ENCODE measurements at regions not wholly inside any gene's neighbourhood (a gene's known extent, or its start where the extent isn't known, plus 50 kb on each side); places are given as distances from the start of the nearest gene placed in this dataset.

DNA sequence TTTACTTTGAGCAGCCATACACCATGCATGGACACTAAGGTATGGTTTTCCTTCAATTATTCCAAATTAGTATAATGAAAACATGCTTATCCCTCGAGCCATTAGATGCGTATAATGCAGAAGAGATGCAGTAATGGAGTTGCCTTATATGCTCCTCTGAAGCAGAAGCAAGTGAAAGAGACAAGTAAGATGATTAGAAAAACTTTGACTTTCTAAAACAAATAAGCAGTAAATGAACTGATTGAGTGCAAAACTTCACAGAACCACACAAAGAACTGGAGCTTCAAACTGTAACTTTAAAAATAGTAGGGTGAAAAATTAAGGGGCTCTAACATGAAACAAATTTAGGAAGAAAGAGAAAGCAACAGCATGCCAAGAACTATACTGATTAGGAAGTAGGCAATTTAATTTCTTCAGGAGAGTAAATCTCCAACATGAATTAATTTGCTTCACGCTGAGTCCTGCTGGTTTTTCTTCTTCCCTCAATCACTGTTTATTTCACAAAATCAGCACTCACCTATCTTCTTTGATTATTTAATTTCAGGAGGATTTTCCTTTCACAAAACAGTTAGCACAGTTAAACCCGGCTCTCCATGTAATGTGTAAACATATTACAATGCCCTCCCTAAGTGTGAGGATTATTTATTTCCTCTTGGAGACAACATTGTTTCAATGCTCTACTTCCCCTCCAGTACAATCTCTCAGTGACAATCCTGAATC is 90.3 kb upstream of the PAM start (continued):
- TF ChIP-seq, protein P1, sequence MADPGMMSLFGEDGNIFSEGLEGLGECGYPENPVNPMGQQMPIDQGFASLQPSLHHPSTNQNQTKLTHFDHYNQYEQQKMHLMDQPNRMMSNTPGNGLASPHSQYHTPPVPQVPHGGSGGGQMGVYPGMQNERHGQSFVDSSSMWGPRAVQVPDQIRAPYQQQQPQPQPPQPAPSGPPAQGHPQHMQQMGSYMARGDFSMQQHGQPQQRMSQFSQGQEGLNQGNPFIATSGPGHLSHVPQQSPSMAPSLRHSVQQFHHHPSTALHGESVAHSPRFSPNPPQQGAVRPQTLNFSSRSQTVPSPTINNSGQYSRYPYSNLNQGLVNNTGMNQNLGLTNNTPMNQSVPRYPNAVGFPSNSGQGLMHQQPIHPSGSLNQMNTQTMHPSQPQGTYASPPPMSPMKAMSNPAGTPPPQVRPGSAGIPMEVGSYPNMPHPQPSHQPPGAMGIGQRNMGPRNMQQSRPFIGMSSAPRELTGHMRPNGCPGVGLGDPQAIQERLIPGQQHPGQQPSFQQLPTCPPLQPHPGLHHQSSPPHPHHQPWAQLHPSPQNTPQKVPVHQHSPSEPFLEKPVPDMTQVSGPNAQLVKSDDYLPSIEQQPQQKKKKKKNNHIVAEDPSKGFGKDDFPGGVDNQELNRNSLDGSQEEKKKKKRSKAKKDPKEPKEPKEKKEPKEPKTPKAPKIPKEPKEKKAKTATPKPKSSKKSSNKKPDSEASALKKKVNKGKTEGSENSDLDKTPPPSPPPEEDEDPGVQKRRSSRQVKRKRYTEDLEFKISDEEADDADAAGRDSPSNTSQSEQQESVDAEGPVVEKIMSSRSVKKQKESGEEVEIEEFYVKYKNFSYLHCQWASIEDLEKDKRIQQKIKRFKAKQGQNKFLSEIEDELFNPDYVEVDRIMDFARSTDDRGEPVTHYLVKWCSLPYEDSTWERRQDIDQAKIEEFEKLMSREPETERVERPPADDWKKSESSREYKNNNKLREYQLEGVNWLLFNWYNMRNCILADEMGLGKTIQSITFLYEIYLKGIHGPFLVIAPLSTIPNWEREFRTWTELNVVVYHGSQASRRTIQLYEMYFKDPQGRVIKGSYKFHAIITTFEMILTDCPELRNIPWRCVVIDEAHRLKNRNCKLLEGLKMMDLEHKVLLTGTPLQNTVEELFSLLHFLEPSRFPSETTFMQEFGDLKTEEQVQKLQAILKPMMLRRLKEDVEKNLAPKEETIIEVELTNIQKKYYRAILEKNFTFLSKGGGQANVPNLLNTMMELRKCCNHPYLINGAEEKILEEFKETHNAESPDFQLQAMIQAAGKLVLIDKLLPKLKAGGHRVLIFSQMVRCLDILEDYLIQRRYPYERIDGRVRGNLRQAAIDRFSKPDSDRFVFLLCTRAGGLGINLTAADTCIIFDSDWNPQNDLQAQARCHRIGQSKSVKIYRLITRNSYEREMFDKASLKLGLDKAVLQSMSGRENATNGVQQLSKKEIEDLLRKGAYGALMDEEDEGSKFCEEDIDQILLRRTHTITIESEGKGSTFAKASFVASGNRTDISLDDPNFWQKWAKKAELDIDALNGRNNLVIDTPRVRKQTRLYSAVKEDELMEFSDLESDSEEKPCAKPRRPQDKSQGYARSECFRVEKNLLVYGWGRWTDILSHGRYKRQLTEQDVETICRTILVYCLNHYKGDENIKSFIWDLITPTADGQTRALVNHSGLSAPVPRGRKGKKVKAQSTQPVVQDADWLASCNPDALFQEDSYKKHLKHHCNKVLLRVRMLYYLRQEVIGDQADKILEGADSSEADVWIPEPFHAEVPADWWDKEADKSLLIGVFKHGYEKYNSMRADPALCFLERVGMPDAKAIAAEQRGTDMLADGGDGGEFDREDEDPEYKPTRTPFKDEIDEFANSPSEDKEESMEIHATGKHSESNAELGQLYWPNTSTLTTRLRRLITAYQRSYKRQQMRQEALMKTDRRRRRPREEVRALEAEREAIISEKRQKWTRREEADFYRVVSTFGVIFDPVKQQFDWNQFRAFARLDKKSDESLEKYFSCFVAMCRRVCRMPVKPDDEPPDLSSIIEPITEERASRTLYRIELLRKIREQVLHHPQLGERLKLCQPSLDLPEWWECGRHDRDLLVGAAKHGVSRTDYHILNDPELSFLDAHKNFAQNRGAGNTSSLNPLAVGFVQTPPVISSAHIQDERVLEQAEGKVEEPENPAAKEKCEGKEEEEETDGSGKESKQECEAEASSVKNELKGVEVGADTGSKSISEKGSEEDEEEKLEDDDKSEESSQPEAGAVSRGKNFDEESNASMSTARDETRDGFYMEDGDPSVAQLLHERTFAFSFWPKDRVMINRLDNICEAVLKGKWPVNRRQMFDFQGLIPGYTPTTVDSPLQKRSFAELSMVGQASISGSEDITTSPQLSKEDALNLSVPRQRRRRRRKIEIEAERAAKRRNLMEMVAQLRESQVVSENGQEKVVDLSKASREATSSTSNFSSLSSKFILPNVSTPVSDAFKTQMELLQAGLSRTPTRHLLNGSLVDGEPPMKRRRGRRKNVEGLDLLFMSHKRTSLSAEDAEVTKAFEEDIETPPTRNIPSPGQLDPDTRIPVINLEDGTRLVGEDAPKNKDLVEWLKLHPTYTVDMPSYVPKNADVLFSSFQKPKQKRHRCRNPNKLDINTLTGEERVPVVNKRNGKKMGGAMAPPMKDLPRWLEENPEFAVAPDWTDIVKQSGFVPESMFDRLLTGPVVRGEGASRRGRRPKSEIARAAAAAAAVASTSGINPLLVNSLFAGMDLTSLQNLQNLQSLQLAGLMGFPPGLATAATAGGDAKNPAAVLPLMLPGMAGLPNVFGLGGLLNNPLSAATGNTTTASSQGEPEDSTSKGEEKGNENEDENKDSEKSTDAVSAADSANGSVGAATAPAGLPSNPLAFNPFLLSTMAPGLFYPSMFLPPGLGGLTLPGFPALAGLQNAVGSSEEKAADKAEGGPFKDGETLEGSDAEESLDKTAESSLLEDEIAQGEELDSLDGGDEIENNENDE (IDR thresholded peaks at IDR 0.05; ENCODE audit: insufficient replicate concordance, low read length), result no peak
- TF ChIP-seq, protein P2, sequence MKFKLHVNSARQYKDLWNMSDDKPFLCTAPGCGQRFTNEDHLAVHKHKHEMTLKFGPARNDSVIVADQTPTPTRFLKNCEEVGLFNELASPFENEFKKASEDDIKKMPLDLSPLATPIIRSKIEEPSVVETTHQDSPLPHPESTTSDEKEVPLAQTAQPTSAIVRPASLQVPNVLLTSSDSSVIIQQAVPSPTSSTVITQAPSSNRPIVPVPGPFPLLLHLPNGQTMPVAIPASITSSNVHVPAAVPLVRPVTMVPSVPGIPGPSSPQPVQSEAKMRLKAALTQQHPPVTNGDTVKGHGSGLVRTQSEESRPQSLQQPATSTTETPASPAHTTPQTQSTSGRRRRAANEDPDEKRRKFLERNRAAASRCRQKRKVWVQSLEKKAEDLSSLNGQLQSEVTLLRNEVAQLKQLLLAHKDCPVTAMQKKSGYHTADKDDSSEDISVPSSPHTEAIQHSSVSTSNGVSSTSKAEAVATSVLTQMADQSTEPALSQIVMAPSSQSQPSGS (IDR thresholded peaks at IDR 0.05; ENCODE audit: low read length), result no peak
- TF ChIP-seq HDAC2 (IDR thresholded peaks at IDR 0.05; ENCODE audit: borderline replicate concordance in 1 of 2, low read depth in 2 of 2, low read length in 2 of 2) (no peak), RXRA (IDR thresholded peaks at IDR 0.05; ENCODE audit: insufficient read depth, low read depth, low read length) (no peak)
